ENCODE measurements at regions not wholly inside any gene's neighbourhood (a gene's known extent, or its start where the extent isn't known, plus 50 kb on each side); places are given as distances from the start of the nearest gene placed in this dataset.

- TF ChIP-seq CTCF (IDR thresholded peaks at IDR 0.05; ENCODE audit: low read depth, low read length) = no peak
- no peak for TF ChIP-seq EZH2phosphoT487 (IDR thresholded peaks at IDR 0.05; ENCODE audit: low read depth)
Measured at GRCh38 chr6:71810880-71811279, 75.5 kb upstream of the RIMS1 start.
